COLO829 (cell line): ENCODE measurements at regions not wholly inside any gene's neighbourhood (a gene's known extent, or its start where the extent isn't known, plus 50 kb on each side); places are given as distances from the start of the nearest gene placed in this dataset.
"Not testable (repeated sequence)": the region's sequence is repeated elsewhere in the genome, so short reads cannot be mapped to it uniquely, and the experiment has no call there.

Experiments used
- DNase-seq: peaks from one replicate; pipeline ENCODE4 v3.0.0; 2012; ENCODE audit warnings: low spot score

GRCh38 chr19:33866696-33867095 lies 70.0 kb downstream of the KCTD15 start:
- DNase-seq, result no peak

- DNase-seq, result no peak
Observed at GRCh38 chr19:33868076-33868735, 71.5 kb downstream of the KCTD15 start.

GRCh38 chr19:33868788-33869412 lies 72.2 kb downstream of the KCTD15 start:
- no peak for DNase-seq

GRCh38 chr19:33870298-33870932 lies 73.7 kb downstream of the KCTD15 start:
- DNase-seq, result not testable (repeated sequence)

GRCh38 chr19:33871605-33872004 lies 74.9 kb downstream of the KCTD15 start:
- DNase-seq, result no peak

GRCh38 chr19:33872445-33873320 lies 76.0 kb downstream of the KCTD15 start:
- no peak for DNase-seq

GRCh38 chr19:33875071-33875470 lies 78.4 kb downstream of the KCTD15 start:
- DNase-seq, result no peak

GRCh38 chr19:33876192-33876591 lies 79.5 kb downstream of the KCTD15 start:
- no peak for DNase-seq

GRCh38 chr19:33878030-33878544 lies 81.4 kb downstream of the KCTD15 start:
- no peak for DNase-seq

- no peak for DNase-seq
Observed at GRCh38 chr19:33878910-33879810, 82.5 kb downstream of the KCTD15 start.

- peak; percentile 86 for DNase-seq
Observed at GRCh38 chr19:33879818-33880575, 83.3 kb downstream of the KCTD15 start.

- no peak for DNase-seq
Observed at GRCh38 chr19:33883859-33884519, 87.3 kb downstream of the KCTD15 start.

- no peak for DNase-seq
Observed at GRCh38 chr19:33885236-33885635, 88.6 kb downstream of the KCTD15 start.

- no peak for DNase-seq
Observed at GRCh38 chr19:33887891-33888290, 91.2 kb downstream of the KCTD15 start.

GRCh38 chr19:33888665-33889064 lies 92.0 kb downstream of the KCTD15 start:
- DNase-seq, result no peak

GRCh38 chr19:33890569-33890968 lies 93.9 kb downstream of the KCTD15 start:
- no peak for DNase-seq

GRCh38 chr19:33891773-33892172 lies 95.1 kb downstream of the KCTD15 start:
- no peak for DNase-seq

GRCh38 chr19:33894787-33895186 lies 98.1 kb downstream of the KCTD15 start:
- no peak for DNase-seq

GRCh38 chr19:33895366-33895765 lies 98.7 kb downstream of the KCTD15 start:
- no peak for DNase-seq
